Bone marrow (tissue), 2 donors: ENCODE measurements at regions not wholly inside any gene's neighbourhood (a gene's known extent, or its start where the extent isn't known, plus 50 kb on each side); places are given as distances from the start of the nearest gene placed in this dataset.

Source experiments
- DNase-seq, 2 donors: peaks; one replicate each; lab custom pipeline; 2025; lab: John Stamatoyannopoulos, UW

- no peak for DNase-seq
Observed at GRCh38 chr3:124674336-124674735, 55.9 kb upstream of the UMPS start.

GRCh38 chr3:124676236-124676635, 54.0 kb upstream of the UMPS start:
- no peak for DNase-seq

DNA sequence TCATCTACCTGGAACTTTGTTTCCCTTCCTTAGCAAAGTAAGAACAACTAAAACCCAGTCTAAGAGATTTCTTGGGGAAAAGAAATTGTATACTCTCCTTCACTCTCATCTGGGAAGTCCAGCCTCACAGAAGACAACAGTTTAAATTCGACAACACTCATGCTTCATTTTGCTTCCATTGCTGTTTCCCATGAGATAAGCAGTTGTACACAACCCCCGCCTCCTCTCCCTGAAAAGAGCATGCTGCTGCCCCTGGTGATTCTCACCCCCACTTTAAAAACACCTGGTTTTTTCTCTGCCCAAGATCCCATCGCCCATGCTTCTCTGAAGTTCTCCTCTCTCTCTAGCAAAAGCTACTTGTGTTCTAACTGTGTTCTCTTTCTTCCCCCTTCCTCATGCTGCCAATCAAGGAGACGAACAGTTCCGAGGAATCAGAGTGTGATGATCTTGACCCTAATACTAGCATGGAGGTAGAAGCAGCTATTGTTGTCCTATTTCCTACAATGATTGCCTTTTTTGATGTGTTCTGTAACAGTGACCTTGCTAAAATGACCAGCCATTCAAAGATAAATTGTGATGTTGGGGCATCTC, 51.1 kb upstream of the UMPS start:
- DNase-seq, result no peak
